HCT116 (cell line): ENCODE measurements at regions not wholly inside any gene's neighbourhood (a gene's known extent, or its start where the extent isn't known, plus 50 kb on each side); places are given as distances from the start of the nearest gene placed in this dataset.

Experiments
- ATAC-seq: fragments of 200-7000 bp; cut with Tn5 transposase; 2 replicates; pipeline ENCODE4 v1.9.1; 2020; ENCODE audit warnings: mild to moderate bottlenecking, moderate library complexity
- BruUV-seq: library from RNA; stranded (reverse); fragments of 400-500 nt; replicated peaks from 2 replicates; lab custom pipeline; 2021; lab: Mats Ljungman, UMichigan
- CTCF ChIA-PET: fragments of 300-600 bp; sonication (Branson Sonifier 250); formaldehyde crosslinking; loops from one replicate; lab custom pipeline; 2021; ENCODE audit warnings: antibody characterized with exemption; lab: Charles Lee
- POLR2A ChIA-PET: fragments of 300-600, 350-600 bp; sonication (Branson Sonifier 250); formaldehyde crosslinking; loops from one replicate; lab custom pipeline; 2021; ENCODE audit warnings: antibody characterized with exemption; lab: Charles Lee
- RAD21 ChIA-PET, 2 experiments: fragments of 300-600 bp; sonication (Branson Sonifier 250); formaldehyde crosslinking; loops; one replicate each; lab custom pipeline; 2023; ENCODE audit warnings: low total read pairs in 2 of 2; ENCODE audit not compliant: uncharacterized antibody in 2 of 2, unreplicated experiment in 2 of 2, low non-redundant PET in 1 of 2; lab: Charles Lee
- DNase-seq: peaks from one replicate; pipeline ENCODE4 v3.0.0-alpha.2; 2010; ENCODE audit warnings: low read depth, low spot score
- H2AFZ ChIP-seq: fragments of 200-600 bp; shearing (Covaris generic), sonication (generic); 2 replicates; pipeline ENCODE4 v1.6.1; 2017; ENCODE audit warnings: low read depth, mixed run types, mixed read lengths, antibody characterized with exemption, low read length; ENCODE audit not compliant: poor library complexity, severe bottlenecking
- H3K27ac ChIP-seq: 2 replicates; pipeline ENCODE4 v1.5.1; 2012; ENCODE audit warnings: low read depth, low read length
- H3K27me3 ChIP-seq: fragments of 200-600 bp; sonication (generic); 2 replicates; pipeline ENCODE4 v1.6.1; 2016; ENCODE audit warnings: mixed run types, low read length, mixed read lengths; ENCODE audit not compliant: insufficient read depth
- H3K36me3 ChIP-seq, 2 experiments: fragments of 200-500 bp in 1 of 2; fragments of 200-600 bp in 1 of 2; sonication (Bioruptor generic) in 1 of 2; sonication (generic) in 1 of 2; 2 replicates each; pipeline versions ENCODE4 v1.5.1 to v1.6.1; 2014 to 2016; ENCODE audit warnings: low read length in 2 of 2, inconsistent platforms in 1 of 2, mixed read lengths in 1 of 2, mixed run types in 1 of 2; ENCODE audit not compliant: insufficient read depth in 2 of 2, control insufficient read depth in 1 of 2
- H3K4me1 ChIP-seq, 2 experiments: fragments of 200-600 bp in 1 of 2; sonication (generic) in 1 of 2; 2 replicates each; pipeline versions ENCODE4 v1.5.1 to v1.6.1; 2012 to 2017; ENCODE audit warnings: low read length in 2 of 2, inconsistent platforms in 1 of 2, mild to moderate bottlenecking in 1 of 2, mixed read lengths in 1 of 2, mixed run types in 1 of 2, moderate library complexity in 1 of 2; ENCODE audit not compliant: insufficient read depth in 2 of 2, control insufficient read depth in 1 of 2
- H3K4me2 ChIP-seq: fragments of 200-600 bp; sonication (generic); 2 replicates; pipeline ENCODE4 v1.6.1; 2017; ENCODE audit warnings: mixed run types, low read length, mixed read lengths
- H3K4me3 ChIP-seq, 2 experiments: fragments of 200-600 bp in 1 of 2; sonication (generic) in 1 of 2; replicated peaks in 1 of 2; 2 replicates each; pipeline ENCODE4 v1.5.1; 2011 to 2016; ENCODE audit warnings: low read length in 2 of 2, control low read depth in 1 of 2, low read depth in 1 of 2, mild to moderate bottlenecking in 1 of 2, mixed read lengths in 1 of 2, mixed run types in 1 of 2
- H3K79me2 ChIP-seq: fragments of 200-600 bp; sonication (generic); 2 replicates; pipeline ENCODE4 v1.6.1; 2017; ENCODE audit warnings: mild to moderate bottlenecking, mixed run types, low read length, moderate library complexity, mixed read lengths; ENCODE audit not compliant: insufficient read depth
- H3K9ac ChIP-seq: fragments of 200-600 bp; sonication (generic); 2 replicates; pipeline ENCODE4 v1.6.1; 2016; ENCODE audit warnings: low read length, mixed read lengths
- H3K9me2 ChIP-seq: fragments of 200-600 bp; sonication (generic), shearing (Covaris generic); 2 replicates; pipeline ENCODE4 v1.6.1; 2017; ENCODE audit warnings: mixed run types, mild to moderate bottlenecking, moderate library complexity; ENCODE audit not compliant: insufficient read depth
- H3K9me3 ChIP-seq, 2 experiments: fragments of 200-500 bp in 1 of 2; fragments of 200-600 bp in 1 of 2; sonication (Bioruptor generic) in 1 of 2; sonication (generic) in 1 of 2; 2 replicates each; pipeline ENCODE4 v1.6.1; 2014 to 2017; ENCODE audit warnings: low read length in 2 of 2, mixed read lengths in 2 of 2, inconsistent platforms in 1 of 2, low read depth in 1 of 2, mild to moderate bottlenecking in 1 of 2, mixed run types in 1 of 2, moderate library complexity in 1 of 2; ENCODE audit not compliant: control insufficient read depth in 1 of 2, insufficient read depth in 1 of 2
- H4K20me1 ChIP-seq: fragments of 200-600 bp; sonication (generic), shearing (Covaris generic); 2 replicates; pipeline ENCODE4 v1.6.1; 2017; ENCODE audit warnings: mixed run types, mild to moderate bottlenecking, moderate library complexity; ENCODE audit not compliant: insufficient read depth
- ATF3 ChIP-seq: IDR thresholded peaks from 2 replicates; pipeline ENCODE4 v1.6.1; 2012
- CBX3 ChIP-seq: IDR thresholded peaks from 2 replicates; pipeline ENCODE4 v1.6.1; 2012; ENCODE audit warnings: low read depth
- CEBPB ChIP-seq: IDR thresholded peaks from 2 replicates; pipeline ENCODE4 v1.6.1; 2012; ENCODE audit warnings: low read depth
- EGR1 ChIP-seq: IDR thresholded peaks from 2 replicates; pipeline ENCODE4 v1.6.1; 2012; ENCODE audit warnings: low read depth
- ELF1 ChIP-seq: IDR thresholded peaks from 2 replicates; pipeline ENCODE4 v1.6.1; 2012; ENCODE audit warnings: low read depth, borderline replicate concordance
- EZH2 ChIP-seq: fragments of 200-600 bp; sonication (generic); IDR thresholded peaks from 2 replicates; pipeline ENCODE4 v1.6.1; 2017; ENCODE audit warnings: antibody characterized with exemption, mixed run types
- EZH2phosphoT487 ChIP-seq: fragments of 200-600 bp; IDR thresholded peaks from 2 replicates; pipeline ENCODE4 v1.6.1; 2018; ENCODE audit warnings: antibody characterized with exemption, borderline replicate concordance
- FOSL1 ChIP-seq: IDR thresholded peaks from 2 replicates; pipeline ENCODE4 v1.6.1; 2012; ENCODE audit warnings: low read depth
- JUND ChIP-seq: IDR thresholded peaks from 2 replicates; pipeline ENCODE4 v1.6.1; 2012
- POLR2A ChIP-seq: IDR thresholded peaks from 2 replicates; pipeline ENCODE4 v1.7.0; 2011; ENCODE audit warnings: borderline replicate concordance; ENCODE audit not compliant: insufficient read depth, insufficient read length; ENCODE audit errors: extremely low read depth
- RAD21 ChIP-seq: IDR thresholded peaks from 2 replicates; pipeline ENCODE4 v1.6.1; 2012; ENCODE audit warnings: low read depth, mild to moderate bottlenecking
- REST ChIP-seq: IDR thresholded peaks from 2 replicates; pipeline ENCODE4 v1.6.1; 2012; ENCODE audit warnings: low read depth
- SIN3A ChIP-seq: IDR thresholded peaks from 2 replicates; pipeline ENCODE4 v1.6.1; 2012; ENCODE audit warnings: low read depth
- SP1 ChIP-seq: IDR thresholded peaks from 2 replicates; pipeline ENCODE4 v1.6.1; 2012; ENCODE audit warnings: low read depth
- TCF7L2 ChIP-seq: IDR thresholded peaks from 2 replicates; pipeline ENCODE4 v1.7.0; 2011; ENCODE audit warnings: borderline replicate concordance, inconsistent platforms; ENCODE audit not compliant: insufficient read depth, insufficient read length; ENCODE audit errors: extremely low read depth
- YY1 ChIP-seq: IDR thresholded peaks from 2 replicates; pipeline ENCODE4 v1.6.1; 2011; ENCODE audit warnings: low read length, low read depth, moderate library complexity, mild to moderate bottlenecking; ENCODE audit not compliant: insufficient replicate concordance; ENCODE audit errors: extremely low read depth
- ZFX ChIP-seq: fragments of 450-650 bp; IDR thresholded peaks from 2 replicates; pipeline ENCODE4 v1.6.1; 2017
- ZNF274 ChIP-seq: fragments of 200-500 bp; sonication (Bioruptor generic); IDR thresholded peaks from 2 replicates; pipeline ENCODE4 v1.6.1; 2014; ENCODE audit warnings: mild to moderate bottlenecking, low read depth, low read length, inconsistent platforms
- intact Hi-C: fragments of 100-400 bp; cut with micrococcal nuclease; formaldehyde crosslinking; loops from 2 replicates; pipeline ENCODE4 v1.10.0; 2022
- TF ChIP-seq, protein P1 (sequence below): IDR thresholded peaks from 2 replicates; pipeline ENCODE4 v1.6.1; 2011; ENCODE audit warnings: mild to moderate bottlenecking, low read length, moderate library complexity; ENCODE audit not compliant: insufficient replicate concordance; ENCODE audit errors: extremely low read depth
- TF ChIP-seq, protein P2 (sequence below): IDR thresholded peaks from 2 replicates; pipeline ENCODE4 v1.6.1; 2012

DNA sequence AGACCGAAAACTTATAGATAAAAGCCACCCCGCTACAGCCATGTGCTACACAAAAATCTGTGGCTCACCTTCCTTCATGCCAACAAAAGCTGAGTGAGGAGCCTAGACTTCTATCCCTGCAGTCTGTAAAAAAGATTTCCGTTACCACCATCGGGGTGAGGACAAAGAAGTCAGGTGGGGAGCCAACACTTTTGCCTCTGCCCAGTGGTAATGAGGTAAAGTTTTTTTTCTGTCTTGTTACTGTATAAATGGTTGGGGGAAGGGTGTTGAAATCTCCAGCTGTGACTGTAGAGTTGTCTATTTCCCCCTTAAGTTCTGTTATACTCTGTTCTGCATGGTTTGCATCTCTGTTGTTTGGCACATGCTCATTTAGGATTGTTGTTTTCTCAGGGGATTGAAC, 707.8 kb downstream of the FLRT2 start:
- H3K4me1 ChIP-seq = no peaks in the 10 kb centered on the region
- no peak for ATAC-seq

More for the DNA sequence above, 707.8 kb downstream of the FLRT2 start:
- ChIA-PET CTCF (no interaction called here), RAD21 (no interaction called here), POLR2A (no interaction called here)
- no peak for DNase-seq
- no peak overlapping the region for H2AFZ ChIP-seq
- no peaks in the 10 kb centered on the region for H3K79me2 ChIP-seq
- H3K27ac ChIP-seq = no peak overlapping the region
- no peaks in the 10 kb centered on the region for H4K20me1 ChIP-seq
- H3K4me3 ChIP-seq = no peak overlapping the region
- intact Hi-C loops = no loop called here
- H3K36me3 ChIP-seq = no peaks in the 10 kb centered on the region
- H3K4me2 ChIP-seq = no peak overlapping the region
- H3K9me2 ChIP-seq = no peaks in the 10 kb centered on the region
- no peaks in the 10 kb centered on the region for H3K27me3 ChIP-seq
- TF ChIP-seq YY1 (no peak), CBX3 (no peak), JUND (no peak), EZH2 (no peak), FOSL1 (no peak), ZNF274 (no peak), ELF1 (no peak), POLR2A (no peak), REST (no peak), RAD21 (no peak), ATF3 (no peak), TCF7L2 (no peak), ZFX (no peak), SIN3A (no peak), SP1 (no peak), EZH2phosphoT487 (no peak), EGR1 (no peak), CEBPB (no peak)
- TF ChIP-seq, protein P1, sequence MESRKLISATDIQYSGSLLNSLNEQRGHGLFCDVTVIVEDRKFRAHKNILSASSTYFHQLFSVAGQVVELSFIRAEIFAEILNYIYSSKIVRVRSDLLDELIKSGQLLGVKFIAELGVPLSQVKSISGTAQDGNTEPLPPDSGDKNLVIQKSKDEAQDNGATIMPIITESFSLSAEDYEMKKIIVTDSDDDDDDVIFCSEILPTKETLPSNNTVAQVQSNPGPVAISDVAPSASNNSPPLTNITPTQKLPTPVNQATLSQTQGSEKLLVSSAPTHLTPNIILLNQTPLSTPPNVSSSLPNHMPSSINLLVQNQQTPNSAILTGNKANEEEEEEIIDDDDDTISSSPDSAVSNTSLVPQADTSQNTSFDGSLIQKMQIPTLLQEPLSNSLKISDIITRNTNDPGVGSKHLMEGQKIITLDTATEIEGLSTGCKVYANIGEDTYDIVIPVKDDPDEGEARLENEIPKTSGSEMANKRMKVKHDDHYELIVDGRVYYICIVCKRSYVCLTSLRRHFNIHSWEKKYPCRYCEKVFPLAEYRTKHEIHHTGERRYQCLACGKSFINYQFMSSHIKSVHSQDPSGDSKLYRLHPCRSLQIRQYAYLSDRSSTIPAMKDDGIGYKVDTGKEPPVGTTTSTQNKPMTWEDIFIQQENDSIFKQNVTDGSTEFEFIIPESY = no peak
- TF ChIP-seq, protein P2, sequence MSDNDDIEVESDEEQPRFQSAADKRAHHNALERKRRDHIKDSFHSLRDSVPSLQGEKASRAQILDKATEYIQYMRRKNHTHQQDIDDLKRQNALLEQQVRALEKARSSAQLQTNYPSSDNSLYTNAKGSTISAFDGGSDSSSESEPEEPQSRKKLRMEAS = no peak
- H3K9me3 ChIP-seq = peaks cover 12 to 24% of the 10 kb centered on the region in 2 experiments; a peak in 2 of 4 replicates
- H3K9ac ChIP-seq = no peak overlapping the region
- BruUV-seq = no TSS peak
